ENCODE measurements at regions not wholly inside any gene's neighbourhood (a gene's known extent, or its start where the extent isn't known, plus 50 kb on each side); places are given as distances from the start of the nearest gene placed in this dataset.
A peak's percentile ranks its signal among the peaks of the same experiment; 100 is the strongest.
"Not testable (repeated sequence)": the region's sequence is repeated elsewhere in the genome, so short reads cannot be mapped to it uniquely, and the experiment has no call there.

DNA sequence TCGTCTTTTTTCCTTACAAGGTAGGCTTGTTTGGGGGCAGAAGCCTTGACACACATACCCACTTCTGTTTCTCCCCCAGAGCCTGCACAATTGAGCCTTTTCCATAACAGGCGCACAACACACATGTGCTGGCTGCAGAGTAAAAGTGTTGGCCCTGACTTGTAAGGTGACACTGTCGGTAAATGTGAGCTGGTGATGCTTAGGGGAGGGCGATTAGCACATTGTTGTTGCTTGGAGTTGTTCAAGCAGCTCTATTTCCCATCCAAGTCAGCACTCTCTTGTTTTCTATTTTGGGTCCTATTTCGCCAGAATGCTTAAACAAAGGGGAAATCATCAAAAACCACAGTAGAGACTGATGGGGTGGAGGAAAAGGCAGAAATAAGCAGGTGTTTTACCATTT, 51.9 kb upstream of the PTPRJ start:
- Histone ChIP-seq H3K27me3 (ENCODE audit: control insufficient read depth in 1 of 2, insufficient read depth in 2 of 2, low read length in 2 of 2) (no peaks in the 10 kb centered on the region), H3K36me3 (ENCODE audit: control insufficient read depth in 2 of 2, insufficient read depth in 2 of 2, low read length in 2 of 2) (no peaks in the 10 kb centered on the region), H3K9me3 (ENCODE audit: control insufficient read depth in 2 of 2, low read length in 2 of 2) (no peaks in the 10 kb centered on the region), H3K9ac (ENCODE audit: low read length in 2 of 2) (no peak overlapping the region), H3K27ac (ENCODE audit: low read length) (no peak overlapping the region), H3K4me3 (ENCODE audit: low read length in 2 of 2) (no peak overlapping the region), H3K4me1 (ENCODE audit: control insufficient read depth, insufficient read depth, low read length) (peaks cover 9% of the 10 kb centered on the region)

DNA sequence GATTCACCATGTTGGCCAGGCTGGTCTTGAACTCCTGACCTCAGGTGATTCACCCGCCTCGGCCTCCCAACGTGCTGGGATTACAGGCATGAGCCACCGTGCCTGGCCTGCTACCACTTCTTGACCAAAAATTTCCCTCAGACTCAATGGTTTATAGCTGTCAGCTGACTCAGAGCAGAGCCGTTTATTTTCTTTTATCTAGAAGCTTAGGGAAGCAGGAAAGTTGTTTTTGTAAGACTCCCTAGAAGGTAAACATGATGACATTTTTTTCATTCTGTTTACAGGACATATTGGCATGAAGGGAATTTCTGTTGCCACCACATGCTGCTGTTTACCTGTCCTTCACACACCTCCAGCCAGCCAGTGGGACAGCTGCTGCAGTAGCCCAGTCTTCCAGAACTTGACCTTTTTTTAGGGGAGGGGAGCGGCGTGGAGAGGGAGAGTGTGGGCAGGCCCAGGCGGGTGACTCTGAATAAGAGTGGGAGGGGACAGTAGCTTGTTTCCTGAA, 56.1 kb upstream of the PTPRJ start:
- no peak overlapping the region for H3K4me3 ChIP-seq (ENCODE audit: low read length in 2 of 2)
- H3K4me1 ChIP-seq (ENCODE audit: control insufficient read depth, insufficient read depth, low read length), result peaks cover 13% of the 10 kb centered on the region
- peak overlapping the region; percentile 37 for H3K27ac ChIP-seq (ENCODE audit: low read length)
- no peak overlapping the region for H3K9ac ChIP-seq (ENCODE audit: low read length in 2 of 2)
- no peaks in the 10 kb centered on the region for H3K9me3 ChIP-seq (ENCODE audit: control insufficient read depth in 2 of 2, low read length in 2 of 2)
- no peaks in the 10 kb centered on the region for H3K36me3 ChIP-seq (ENCODE audit: control insufficient read depth in 2 of 2, insufficient read depth in 2 of 2, low read length in 2 of 2)
- H3K27me3 ChIP-seq (ENCODE audit: control insufficient read depth in 1 of 2, insufficient read depth in 2 of 2, low read length in 2 of 2), result no peaks in the 10 kb centered on the region

DNA sequence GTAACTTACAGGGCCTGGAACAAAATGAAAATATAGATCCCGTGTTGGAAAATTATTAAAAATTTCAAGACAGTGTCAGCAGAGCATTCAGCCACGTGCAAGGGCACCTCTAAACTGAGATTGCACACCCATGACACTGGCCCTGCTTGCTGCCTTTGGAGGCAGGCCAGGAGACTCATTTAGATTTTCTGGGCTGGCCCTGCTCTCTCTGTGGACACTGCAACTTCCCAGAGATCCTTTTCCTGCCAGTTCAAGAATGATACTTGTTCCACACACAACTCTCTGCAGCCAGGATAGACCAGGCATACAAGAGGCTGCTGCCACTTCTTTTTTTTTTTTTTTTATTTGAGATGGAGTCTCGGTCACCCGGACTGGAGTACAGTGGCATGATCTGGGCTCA, 56.7 kb upstream of the PTPRJ start:
- peaks cover 13% of the 10 kb centered on the region for H3K4me1 ChIP-seq (ENCODE audit: control insufficient read depth, insufficient read depth, low read length)
- peak overlapping the region; percentile 37 for H3K27ac ChIP-seq (ENCODE audit: low read length)
- H3K4me3 ChIP-seq (ENCODE audit: low read length in 2 of 2), result no peak overlapping the region
- H3K9me3 ChIP-seq (ENCODE audit: control insufficient read depth in 2 of 2, low read length in 2 of 2), result no peaks in the 10 kb centered on the region
- no peaks in the 10 kb centered on the region for H3K27me3 ChIP-seq (ENCODE audit: control insufficient read depth in 1 of 2, insufficient read depth in 2 of 2, low read length in 2 of 2)
- H3K9ac ChIP-seq (ENCODE audit: low read length in 2 of 2), result no peak overlapping the region
- no peaks in the 10 kb centered on the region for H3K36me3 ChIP-seq (ENCODE audit: control insufficient read depth in 2 of 2, insufficient read depth in 2 of 2, low read length in 2 of 2)

DNA sequence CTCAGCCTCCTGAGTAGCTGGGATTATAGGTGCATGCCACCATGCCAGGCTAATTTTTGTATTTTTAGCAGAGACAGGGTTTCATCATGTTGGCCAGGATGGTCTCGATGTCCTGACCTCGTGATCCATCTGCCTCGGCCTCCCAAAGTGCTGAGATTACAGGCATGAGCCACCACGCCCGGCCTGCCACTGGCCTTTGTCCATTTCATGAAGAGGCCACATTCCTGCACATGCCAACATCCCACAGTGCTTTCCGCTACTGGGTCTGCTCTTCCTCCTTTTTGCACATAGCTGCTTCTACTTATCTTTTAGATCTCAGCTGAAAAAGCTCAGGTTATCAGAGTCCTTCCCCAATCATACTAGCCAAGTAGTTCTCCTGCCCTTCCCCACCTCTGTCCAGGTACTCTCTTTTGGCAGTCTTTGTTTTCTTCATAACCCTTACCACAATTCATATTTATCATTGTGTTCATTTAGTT, 59.2 kb upstream of the PTPRJ start:
- not testable (repeated sequence) for H3K27ac ChIP-seq (ENCODE audit: low read length)
- peaks cover 31% of the 10 kb centered on the region for H3K4me1 ChIP-seq (ENCODE audit: control insufficient read depth, insufficient read depth, low read length)

DNA sequence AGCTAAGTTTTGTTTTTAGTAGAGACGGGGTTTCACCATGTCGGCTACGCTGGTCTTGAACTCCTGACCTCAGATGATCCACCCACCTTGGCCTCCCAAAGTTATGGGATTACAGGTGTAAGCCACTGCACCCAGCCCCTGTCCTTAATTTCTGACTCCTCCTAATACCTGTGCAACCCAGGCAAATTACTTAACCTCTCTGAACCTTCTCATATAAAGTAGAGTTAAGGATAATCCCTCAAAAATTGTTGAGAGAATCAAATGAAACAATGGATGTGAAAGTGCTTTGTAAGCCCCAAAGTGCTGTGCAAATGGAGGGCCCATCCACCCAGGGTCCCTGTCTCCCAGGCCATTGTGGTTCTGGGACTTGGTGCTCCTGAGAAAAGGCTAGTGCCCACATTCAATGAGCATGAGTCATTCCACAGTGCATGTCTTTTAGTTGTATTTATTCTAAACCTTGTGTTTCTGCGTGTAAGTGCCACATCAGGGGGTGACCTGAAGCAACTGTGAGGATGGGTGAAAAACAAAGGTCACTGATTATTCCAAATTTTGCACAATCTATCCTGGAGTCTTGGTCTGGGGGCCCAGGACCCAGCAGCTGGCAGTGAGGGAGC, 61.4 kb upstream of the PTPRJ start:
- Histone ChIP-seq H3K36me3 (ENCODE audit: control insufficient read depth in 2 of 2, insufficient read depth in 2 of 2, low read length in 2 of 2) (no peaks in the 10 kb centered on the region), H3K27ac (ENCODE audit: low read length) (peak overlapping the region; percentile 81), H3K4me1 (ENCODE audit: control insufficient read depth, insufficient read depth, low read length) (peaks cover 33% of the 10 kb centered on the region), H3K4me3 (ENCODE audit: low read length in 2 of 2) (no peak overlapping the region), H3K27me3 (ENCODE audit: control insufficient read depth in 1 of 2, insufficient read depth in 2 of 2, low read length in 2 of 2) (no peaks in the 10 kb centered on the region), H3K9ac (ENCODE audit: low read length in 2 of 2) (no peak overlapping the region), H3K9me3 (ENCODE audit: control insufficient read depth in 2 of 2, low read length in 2 of 2) (no peaks in the 10 kb centered on the region)

More for the DNA sequence above, 59.2 kb upstream of the PTPRJ start:
- not testable (repeated sequence) for H3K4me3 ChIP-seq (ENCODE audit: low read length in 2 of 2); H3K27me3 ChIP-seq (ENCODE audit: control insufficient read depth in 1 of 2, insufficient read depth in 2 of 2, low read length in 2 of 2); H3K36me3 ChIP-seq (ENCODE audit: control insufficient read depth in 2 of 2, insufficient read depth in 2 of 2, low read length in 2 of 2); H3K9me3 ChIP-seq (ENCODE audit: control insufficient read depth in 2 of 2, low read length in 2 of 2); H3K9ac ChIP-seq (ENCODE audit: low read length in 2 of 2)

DNA sequence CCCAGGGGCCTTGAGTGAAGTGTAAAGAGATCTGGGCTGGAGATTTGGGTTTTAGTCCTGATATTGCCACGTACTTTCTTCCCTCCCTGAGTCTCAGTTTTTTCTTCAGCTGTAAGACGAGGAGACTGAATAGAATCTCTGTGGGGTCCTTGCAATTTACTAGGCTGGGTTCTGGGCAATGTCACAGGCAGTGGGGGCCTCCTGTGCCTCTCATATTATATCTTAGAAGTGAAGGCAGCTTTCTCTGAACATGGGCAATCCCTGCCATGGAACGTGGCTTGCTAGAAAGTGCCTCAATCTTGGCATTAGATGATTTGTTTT, 62.0 kb upstream of the PTPRJ start:
- Histone ChIP-seq H3K36me3 (ENCODE audit: control insufficient read depth in 2 of 2, insufficient read depth in 2 of 2, low read length in 2 of 2) (no peaks in the 10 kb centered on the region), H3K27ac (ENCODE audit: low read length) (peak overlapping the region; percentile 81), H3K4me3 (ENCODE audit: low read length in 2 of 2) (peak overlapping the region; percentile 34 to 64), H3K4me1 (ENCODE audit: control insufficient read depth, insufficient read depth, low read length) (peaks cover 28% of the 10 kb centered on the region), H3K9me3 (ENCODE audit: control insufficient read depth in 2 of 2, low read length in 2 of 2) (no peaks in the 10 kb centered on the region), H3K27me3 (ENCODE audit: control insufficient read depth in 1 of 2, insufficient read depth in 2 of 2, low read length in 2 of 2) (no peaks in the 10 kb centered on the region), H3K9ac (ENCODE audit: low read length in 2 of 2) (peak overlapping the region; percentile 21 to 23)

DNA sequence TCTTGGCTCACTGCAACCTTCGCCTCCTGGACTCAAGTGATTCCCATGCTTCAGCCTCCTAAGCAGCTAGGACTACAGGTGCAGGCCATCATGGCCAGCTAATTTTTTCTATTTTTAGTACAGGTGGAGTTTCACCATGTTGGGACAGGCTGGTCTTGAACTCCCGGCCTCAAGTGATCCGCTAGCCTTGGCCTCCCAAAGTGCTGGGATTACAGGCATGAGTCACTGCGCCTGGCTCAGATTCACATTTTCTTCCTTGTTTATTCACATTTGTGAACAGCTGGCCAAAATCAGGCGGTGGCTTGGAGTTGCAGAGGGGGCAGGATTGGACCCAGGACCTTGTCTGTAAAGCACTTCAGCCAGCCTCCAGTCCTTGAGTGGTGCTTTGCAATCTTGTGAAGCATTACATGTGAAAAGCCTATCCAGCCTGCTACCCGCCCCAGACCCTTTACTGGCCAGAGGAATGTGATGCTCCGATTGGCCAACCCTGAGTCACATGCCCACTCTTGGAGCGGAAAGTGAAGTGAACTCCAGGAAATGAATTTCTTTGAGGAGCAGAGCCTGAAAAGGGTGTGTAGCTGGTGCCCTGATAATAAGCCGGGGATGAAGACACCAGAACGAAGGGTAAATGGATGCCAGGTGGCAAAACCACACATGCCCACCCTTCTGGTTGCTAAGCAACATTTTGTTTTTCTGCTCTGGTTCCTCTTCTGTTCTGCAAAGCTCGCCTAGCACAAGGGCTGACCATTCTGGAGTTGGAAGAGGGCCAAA, 62.6 kb upstream of the PTPRJ start:
- no peaks in the 10 kb centered on the region for H3K36me3 ChIP-seq (ENCODE audit: control insufficient read depth in 2 of 2, insufficient read depth in 2 of 2, low read length in 2 of 2)
- H3K4me1 ChIP-seq (ENCODE audit: control insufficient read depth, insufficient read depth, low read length), result peaks cover 26% of the 10 kb centered on the region
- H3K4me3 ChIP-seq (ENCODE audit: low read length in 2 of 2), result peak overlapping the region; percentile 34 to 64
- H3K27me3 ChIP-seq (ENCODE audit: control insufficient read depth in 1 of 2, insufficient read depth in 2 of 2, low read length in 2 of 2), result no peaks in the 10 kb centered on the region
- H3K9ac ChIP-seq (ENCODE audit: low read length in 2 of 2), result peak overlapping the region; percentile 21 to 23
- H3K9me3 ChIP-seq (ENCODE audit: control insufficient read depth in 2 of 2, low read length in 2 of 2), result no peaks in the 10 kb centered on the region
- peak overlapping the region; percentile 81 for H3K27ac ChIP-seq (ENCODE audit: low read length)

DNA sequence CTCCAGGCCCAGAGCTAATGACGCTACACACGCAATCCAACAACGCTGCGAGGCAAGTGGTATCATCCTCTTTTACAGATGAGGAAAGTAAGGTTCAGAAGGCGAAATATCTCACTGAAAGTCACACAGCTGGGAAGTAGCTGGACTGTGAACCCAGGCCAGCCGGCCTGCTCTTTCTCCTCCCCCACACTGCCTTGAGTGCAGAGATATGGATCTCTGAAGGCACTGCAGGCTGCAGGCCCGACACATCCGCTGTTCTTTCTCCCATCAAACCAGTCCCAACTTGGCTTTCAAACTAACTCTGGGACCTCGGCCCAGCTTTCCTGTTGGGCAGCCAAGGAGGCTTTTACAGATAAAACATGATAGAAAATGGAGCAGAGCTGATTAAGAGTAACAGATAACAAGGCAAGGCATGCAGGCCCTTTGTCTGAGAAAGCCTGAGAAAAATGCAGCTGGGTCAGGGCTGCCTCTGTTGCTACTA, 64.0 kb upstream of the PTPRJ start:
- Histone ChIP-seq H3K9ac (ENCODE audit: low read length in 2 of 2) (peak overlapping the region in 1 of 2 donors; percentile 29), H3K4me1 (ENCODE audit: control insufficient read depth, insufficient read depth, low read length) (peaks cover 26% of the 10 kb centered on the region)

DNA sequence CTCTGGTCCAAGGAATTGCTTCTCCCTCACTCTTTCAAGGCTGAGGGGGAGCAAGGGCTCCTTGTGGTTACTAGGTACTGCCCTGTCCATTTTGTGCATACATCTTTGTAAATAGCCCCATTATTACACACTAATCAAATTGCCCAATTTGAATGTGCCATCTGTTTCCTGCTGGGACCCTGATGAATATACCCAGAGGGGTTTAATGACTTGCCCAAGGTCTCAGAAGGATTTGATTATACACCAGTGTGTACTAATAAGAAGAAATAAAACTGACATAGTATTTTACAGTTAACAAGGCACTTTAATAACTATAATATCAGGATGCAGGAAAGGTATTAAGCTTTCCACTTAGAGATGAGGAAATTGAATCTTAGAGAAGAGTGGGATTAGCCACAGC, 64.6 kb upstream of the PTPRJ start:
- no peak overlapping the region for H3K9ac ChIP-seq (ENCODE audit: low read length in 2 of 2)
- peak overlapping the region; percentile 81 for H3K27ac ChIP-seq (ENCODE audit: low read length)
- no peak overlapping the region for H3K4me3 ChIP-seq (ENCODE audit: low read length in 2 of 2)
- H3K9me3 ChIP-seq (ENCODE audit: control insufficient read depth in 2 of 2, low read length in 2 of 2), result no peaks in the 10 kb centered on the region
- peaks cover 26% of the 10 kb centered on the region for H3K4me1 ChIP-seq (ENCODE audit: control insufficient read depth, insufficient read depth, low read length)
- H3K27me3 ChIP-seq (ENCODE audit: control insufficient read depth in 1 of 2, insufficient read depth in 2 of 2, low read length in 2 of 2), result no peaks in the 10 kb centered on the region
- H3K36me3 ChIP-seq (ENCODE audit: control insufficient read depth in 2 of 2, insufficient read depth in 2 of 2, low read length in 2 of 2), result no peaks in the 10 kb centered on the region

More for the DNA sequence above, 64.0 kb upstream of the PTPRJ start:
- no peak overlapping the region for H3K4me3 ChIP-seq (ENCODE audit: low read length in 2 of 2)
- H3K36me3 ChIP-seq (ENCODE audit: control insufficient read depth in 2 of 2, insufficient read depth in 2 of 2, low read length in 2 of 2), result no peaks in the 10 kb centered on the region
- H3K9me3 ChIP-seq (ENCODE audit: control insufficient read depth in 2 of 2, low read length in 2 of 2), result no peaks in the 10 kb centered on the region
- H3K27ac ChIP-seq (ENCODE audit: low read length), result peak overlapping the region; percentile 81
- H3K27me3 ChIP-seq (ENCODE audit: control insufficient read depth in 1 of 2, insufficient read depth in 2 of 2, low read length in 2 of 2), result no peaks in the 10 kb centered on the region

DNA sequence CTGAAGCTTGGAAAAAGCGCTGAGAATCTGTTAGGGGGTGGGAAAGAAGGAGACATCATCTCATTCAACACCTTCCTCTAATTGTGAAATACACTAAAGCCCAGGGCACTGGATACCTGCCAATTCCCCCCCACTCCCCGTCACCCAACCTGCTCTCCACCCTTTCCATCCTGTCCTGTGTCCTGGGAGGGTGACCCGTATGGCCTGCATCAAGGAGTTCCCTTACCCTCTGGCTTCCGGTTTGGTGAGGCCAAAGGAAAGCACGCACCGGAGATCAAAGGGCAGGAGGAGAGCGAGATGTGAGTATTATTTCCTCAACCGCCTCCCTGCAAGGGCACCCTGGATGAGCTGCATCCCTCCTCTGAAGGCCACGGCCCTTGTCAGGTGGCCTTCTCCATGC, 65.0 kb upstream of the PTPRJ start:
- no peaks in the 10 kb centered on the region for H3K9me3 ChIP-seq (ENCODE audit: control insufficient read depth in 2 of 2, low read length in 2 of 2)
- H3K4me3 ChIP-seq (ENCODE audit: low read length in 2 of 2), result no peak overlapping the region
- H3K36me3 ChIP-seq (ENCODE audit: control insufficient read depth in 2 of 2, insufficient read depth in 2 of 2, low read length in 2 of 2), result no peaks in the 10 kb centered on the region
- no peaks in the 10 kb centered on the region for H3K27me3 ChIP-seq (ENCODE audit: control insufficient read depth in 1 of 2, insufficient read depth in 2 of 2, low read length in 2 of 2)
- peak overlapping the region; percentile 81 for H3K27ac ChIP-seq (ENCODE audit: low read length)
- no peak overlapping the region for H3K9ac ChIP-seq (ENCODE audit: low read length in 2 of 2)
- peaks cover 26% of the 10 kb centered on the region for H3K4me1 ChIP-seq (ENCODE audit: control insufficient read depth, insufficient read depth, low read length)

DNA sequence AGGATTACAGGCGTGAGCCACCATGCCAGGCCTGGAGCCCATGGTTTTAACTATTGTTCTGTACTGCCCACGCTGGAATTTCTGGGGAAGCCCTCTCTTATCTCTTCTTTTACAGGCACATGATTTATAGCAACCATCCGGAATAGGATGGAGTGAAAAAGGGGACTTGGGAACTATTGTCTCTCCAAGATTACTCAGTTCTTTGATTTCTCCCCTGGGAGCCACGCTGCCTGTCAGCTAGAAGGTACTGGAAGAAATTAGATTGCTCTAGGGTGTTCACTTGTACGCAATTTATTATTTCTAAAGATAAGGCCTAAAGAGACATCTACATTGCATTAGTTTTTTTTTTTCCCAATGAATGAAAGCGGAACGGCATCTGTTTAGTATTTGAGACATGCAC, 65.6 kb upstream of the PTPRJ start:
- Histone ChIP-seq H3K4me3 (ENCODE audit: low read length in 2 of 2) (no peak overlapping the region), H3K27ac (ENCODE audit: low read length) (no peak overlapping the region), H3K4me1 (ENCODE audit: control insufficient read depth, insufficient read depth, low read length) (peaks cover 26% of the 10 kb centered on the region), H3K36me3 (ENCODE audit: control insufficient read depth in 2 of 2, insufficient read depth in 2 of 2, low read length in 2 of 2) (no peaks in the 10 kb centered on the region), H3K9me3 (ENCODE audit: control insufficient read depth in 2 of 2, low read length in 2 of 2) (no peaks in the 10 kb centered on the region), H3K9ac (ENCODE audit: low read length in 2 of 2) (no peak overlapping the region), H3K27me3 (ENCODE audit: control insufficient read depth in 1 of 2, insufficient read depth in 2 of 2, low read length in 2 of 2) (no peaks in the 10 kb centered on the region)

Measured in stomach smooth muscle (tissue), 2 donors.